ENCODE measurements at regions not wholly inside any gene's neighbourhood (a gene's known extent, or its start where the extent isn't known, plus 50 kb on each side); places are given as distances from the start of the nearest gene placed in this dataset.
"Not testable (repeated sequence)": the region's sequence is repeated elsewhere in the genome, so short reads cannot be mapped to it uniquely, and the experiment has no call there.

GRCh38 chr6:149239573-149240209, 77.8 kb upstream of the TAB2 start:
- DNase-seq (ENCODE audit: low read depth in 2 of 2): no peak

- DNase-seq (ENCODE audit: low read depth in 2 of 2): no peak
These were observed 74.6 kb upstream of the TAB2 start for GRCh38 chr6:149242883-149243282.

- no peak for DNase-seq (ENCODE audit: low read depth in 2 of 2)
These were observed 73.4 kb upstream of the TAB2 start for GRCh38 chr6:149244105-149244504.

- no peak for DNase-seq (ENCODE audit: low read depth in 2 of 2)
These were observed 70.7 kb upstream of the TAB2 start for GRCh38 chr6:149246691-149247384.

- no peak for DNase-seq (ENCODE audit: low read depth in 2 of 2)
These were observed 70.1 kb upstream of the TAB2 start for GRCh38 chr6:149247385-149247763.

GRCh38 chr6:149248263-149248662, 69.2 kb upstream of the TAB2 start:
- not testable (repeated sequence) for DNase-seq (ENCODE audit: low read depth in 2 of 2)

- DNase-seq (ENCODE audit: low read depth in 2 of 2): no peak
These were observed 68.7 kb upstream of the TAB2 start for GRCh38 chr6:149248693-149249369.

- no peak for DNase-seq (ENCODE audit: low read depth in 2 of 2)
These were observed 67.8 kb upstream of the TAB2 start for GRCh38 chr6:149249370-149250357.

GRCh38 chr6:149250951-149251350, 66.6 kb upstream of the TAB2 start:
- DNase-seq (ENCODE audit: low read depth in 2 of 2): no peak

GRCh38 chr6:149252622-149253021, 64.9 kb upstream of the TAB2 start:
- no peak for DNase-seq (ENCODE audit: low read depth in 2 of 2)

- no peak for DNase-seq (ENCODE audit: low read depth in 2 of 2)
These were observed 63.3 kb upstream of the TAB2 start for GRCh38 chr6:149254253-149254652.

- DNase-seq (ENCODE audit: low read depth in 2 of 2): no peak
These were observed 57.8 kb upstream of the TAB2 start for GRCh38 chr6:149259753-149260152.

- no peak for DNase-seq (ENCODE audit: low read depth in 2 of 2)
These were observed 57.2 kb upstream of the TAB2 start for GRCh38 chr6:149260214-149260874.

- DNase-seq (ENCODE audit: low read depth in 2 of 2): no peak
These were observed 56.0 kb upstream of the TAB2 start for GRCh38 chr6:149261364-149262040.

GRCh38 chr6:149263321-149263720, 54.2 kb upstream of the TAB2 start:
- DNase-seq (ENCODE audit: low read depth in 2 of 2): no peak

- peak in 1 of 2 donors; percentile 13 for DNase-seq (ENCODE audit: low read depth in 2 of 2)
These were observed 52.9 kb upstream of the TAB2 start for GRCh38 chr6:149264629-149265028.

GRCh38 chr6:149265945-149266344, 51.6 kb upstream of the TAB2 start:
- no peak for DNase-seq (ENCODE audit: low read depth in 2 of 2)

- no peak for DNase-seq (ENCODE audit: low read depth in 2 of 2)
These were observed 50.9 kb upstream of the TAB2 start for GRCh38 chr6:149266659-149267058.

GRCh38 chr6:149267072-149267471, 50.4 kb upstream of the TAB2 start:
- no peak for DNase-seq (ENCODE audit: low read depth in 2 of 2)

GRCh38 chr6:149267513-149268043, 49.9 kb upstream of the TAB2 start:
- no peak for DNase-seq (ENCODE audit: low read depth in 2 of 2)

All from stimulated activated CD8-positive, alpha-beta memory T cell treated with anti-CD3 and anti-CD28 coated beads, Interleukin-7, amount 100 ng/mL, for 4 hours (primary cell).